Bronchial epithelial cell (primary cell): ENCODE measurements at regions not wholly inside any gene's neighbourhood (a gene's known extent, or its start where the extent isn't known, plus 50 kb on each side); places are given as distances from the start of the nearest gene placed in this dataset.

Experiments
- DNase-seq: peaks from one replicate; pipeline ENCODE4 v3.0.0-alpha.2; 2010; ENCODE audit warnings: low read depth
- FAIRE-seq: peaks from 2 replicates; lab custom pipeline; 2011; peaks lifted over from hg19 to GRCh38; lab: Jason Lieb, UNC
- H3K27me3 ChIP-seq: 2 replicates; pipeline ENCODE4 v1.5.1; 2011; ENCODE audit warnings: low read length; ENCODE audit not compliant: control insufficient read depth, insufficient read depth
- H3K36me3 ChIP-seq: 2 replicates; pipeline ENCODE4 v1.5.1; 2011; ENCODE audit warnings: low read length; ENCODE audit not compliant: control insufficient read depth, insufficient read depth
- H3K4me3 ChIP-seq: 2 replicates; pipeline ENCODE4 v1.5.1; 2011; ENCODE audit warnings: mild to moderate bottlenecking, low read depth, low read length, control low read depth
- TF ChIP-seq, protein P1 (sequence below): IDR thresholded peaks from 2 replicates; pipeline ENCODE4 v1.5.1; 2011; ENCODE audit warnings: mild to moderate bottlenecking, moderate library complexity, low read length, control low read depth, inconsistent platforms; ENCODE audit not compliant: insufficient read depth, severe bottlenecking

DNA sequence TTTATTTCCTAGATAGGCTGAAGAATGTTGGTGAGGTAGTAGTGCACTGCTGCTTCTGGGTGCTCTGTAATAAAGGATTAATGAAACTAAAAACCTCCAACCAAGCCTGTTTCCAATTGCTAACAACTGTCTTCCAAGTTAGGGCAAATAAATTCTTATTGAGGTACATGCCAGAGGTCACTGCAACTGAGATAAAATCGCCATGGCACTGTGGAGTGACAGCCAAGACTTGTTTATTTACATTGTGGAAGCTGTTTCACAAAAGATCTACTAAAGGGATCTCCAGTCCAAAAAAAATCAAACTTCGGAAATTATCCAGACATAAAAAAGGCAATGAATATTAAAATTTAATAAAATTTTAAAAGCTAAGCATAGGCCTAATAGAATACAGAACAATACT is 65.2 kb downstream of the HYCC1 start:
- no peaks in the 10 kb centered on the region for H3K27me3 ChIP-seq
- H3K36me3 ChIP-seq, result no peaks in the 10 kb centered on the region
- no peak for FAIRE-seq
- H3K4me3 ChIP-seq, result no peak overlapping the region
- DNase-seq, result no peak
- TF ChIP-seq, protein P1, sequence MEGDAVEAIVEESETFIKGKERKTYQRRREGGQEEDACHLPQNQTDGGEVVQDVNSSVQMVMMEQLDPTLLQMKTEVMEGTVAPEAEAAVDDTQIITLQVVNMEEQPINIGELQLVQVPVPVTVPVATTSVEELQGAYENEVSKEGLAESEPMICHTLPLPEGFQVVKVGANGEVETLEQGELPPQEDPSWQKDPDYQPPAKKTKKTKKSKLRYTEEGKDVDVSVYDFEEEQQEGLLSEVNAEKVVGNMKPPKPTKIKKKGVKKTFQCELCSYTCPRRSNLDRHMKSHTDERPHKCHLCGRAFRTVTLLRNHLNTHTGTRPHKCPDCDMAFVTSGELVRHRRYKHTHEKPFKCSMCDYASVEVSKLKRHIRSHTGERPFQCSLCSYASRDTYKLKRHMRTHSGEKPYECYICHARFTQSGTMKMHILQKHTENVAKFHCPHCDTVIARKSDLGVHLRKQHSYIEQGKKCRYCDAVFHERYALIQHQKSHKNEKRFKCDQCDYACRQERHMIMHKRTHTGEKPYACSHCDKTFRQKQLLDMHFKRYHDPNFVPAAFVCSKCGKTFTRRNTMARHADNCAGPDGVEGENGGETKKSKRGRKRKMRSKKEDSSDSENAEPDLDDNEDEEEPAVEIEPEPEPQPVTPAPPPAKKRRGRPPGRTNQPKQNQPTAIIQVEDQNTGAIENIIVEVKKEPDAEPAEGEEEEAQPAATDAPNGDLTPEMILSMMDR, result no peak

DNA sequence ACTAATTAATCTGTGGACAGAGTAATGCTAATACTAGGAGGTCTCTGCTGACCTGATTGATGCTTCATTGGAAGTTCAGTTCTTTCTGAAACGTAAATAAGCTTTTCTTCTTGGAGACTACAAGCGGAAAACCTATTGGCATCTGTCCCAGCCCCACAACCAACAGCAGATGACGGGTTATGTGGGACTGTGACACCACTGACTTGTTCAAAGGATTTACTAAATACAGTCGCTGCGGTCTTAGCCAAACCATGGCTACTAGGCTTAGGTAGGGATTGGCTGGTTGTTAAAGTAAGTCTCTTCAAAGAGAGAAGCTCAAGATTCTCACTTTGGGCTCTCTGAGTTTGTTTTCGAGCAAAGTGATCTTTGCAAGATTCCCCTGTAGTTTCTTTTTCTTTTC is 68.3 kb downstream of the HYCC1 start:
- FAIRE-seq (no peak), DNase-seq (no peak)
- no peaks in the 10 kb centered on the region for H3K27me3 ChIP-seq
- no peaks in the 10 kb centered on the region for H3K36me3 ChIP-seq
- TF ChIP-seq, protein P1, result no peak
- no peak overlapping the region for H3K4me3 ChIP-seq

DNA sequence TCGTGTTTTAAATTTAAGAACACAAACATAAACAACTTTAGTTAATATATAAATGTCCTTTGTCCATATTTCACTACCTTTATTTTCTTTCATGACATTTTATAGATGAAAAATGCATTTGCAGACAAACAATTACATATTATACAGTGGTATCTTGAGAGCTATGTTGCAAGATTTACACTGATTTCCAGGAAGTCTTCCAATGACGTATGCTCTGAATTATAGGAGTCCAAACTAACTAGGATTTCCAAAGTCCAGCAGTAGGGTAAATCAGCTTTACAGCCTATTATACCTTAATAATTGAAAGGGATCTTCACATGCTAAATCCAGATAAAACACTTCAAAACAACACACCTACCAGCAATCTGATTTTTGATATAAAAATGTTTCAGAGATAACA is 69.4 kb downstream of the HYCC1 start:
- H3K36me3 ChIP-seq, result no peaks in the 10 kb centered on the region
- DNase-seq (no peak), FAIRE-seq (no peak)
- no peaks in the 10 kb centered on the region for H3K27me3 ChIP-seq
- no peak overlapping the region for H3K4me3 ChIP-seq
- TF ChIP-seq, protein P1, result no peak

DNA sequence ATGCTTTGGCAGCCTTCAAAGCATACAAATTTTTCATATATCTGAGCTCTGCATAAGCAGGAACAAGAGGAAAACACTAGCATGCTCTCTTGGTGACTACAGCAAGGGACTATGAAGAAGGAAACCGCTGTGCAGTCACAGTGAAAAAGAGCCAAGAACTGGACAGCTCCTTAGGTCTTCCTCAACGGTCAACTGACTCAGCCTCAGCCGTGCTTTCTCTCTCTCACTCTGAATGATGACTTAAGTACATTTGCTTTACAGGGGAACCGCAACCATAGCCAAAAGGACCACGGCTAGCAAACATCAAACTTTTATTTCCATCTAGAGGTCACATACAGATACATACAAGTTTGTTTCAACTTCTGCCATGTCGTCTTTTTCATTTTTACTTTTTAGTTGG is 69.9 kb downstream of the HYCC1 start:
- FAIRE-seq (peak; percentile 79), DNase-seq (peak; percentile 17)
- Histone ChIP-seq H3K4me3 (no peak overlapping the region), H3K36me3 (no peaks in the 10 kb centered on the region), H3K27me3 (no peaks in the 10 kb centered on the region)
- TF ChIP-seq, protein P1, result no peak

DNA sequence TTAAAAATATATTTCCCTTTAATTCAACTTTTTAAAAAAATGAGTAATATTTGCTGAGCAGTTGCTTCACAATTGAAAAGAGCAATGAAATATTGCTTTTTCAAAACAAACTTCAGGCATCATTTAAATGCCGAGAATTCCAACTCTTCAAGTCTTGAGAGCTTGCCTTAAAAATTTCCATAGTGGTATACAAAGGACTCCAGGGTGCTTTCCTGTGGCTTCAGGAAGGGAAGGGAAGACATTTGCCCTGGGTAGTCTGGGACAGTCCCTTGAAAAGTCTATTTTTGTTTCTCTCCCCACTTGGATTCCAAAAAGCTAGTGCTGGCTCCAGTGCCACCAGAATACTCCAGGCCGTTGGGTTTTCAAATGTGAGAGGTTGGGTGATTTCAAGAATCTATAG is 71.7 kb downstream of the HYCC1 start:
- TF ChIP-seq, protein P1, result no peak
- DNase-seq (no peak), FAIRE-seq (no peak)
- Histone ChIP-seq H3K36me3 (no peaks in the 10 kb centered on the region), H3K27me3 (no peaks in the 10 kb centered on the region), H3K4me3 (no peak overlapping the region)

DNA sequence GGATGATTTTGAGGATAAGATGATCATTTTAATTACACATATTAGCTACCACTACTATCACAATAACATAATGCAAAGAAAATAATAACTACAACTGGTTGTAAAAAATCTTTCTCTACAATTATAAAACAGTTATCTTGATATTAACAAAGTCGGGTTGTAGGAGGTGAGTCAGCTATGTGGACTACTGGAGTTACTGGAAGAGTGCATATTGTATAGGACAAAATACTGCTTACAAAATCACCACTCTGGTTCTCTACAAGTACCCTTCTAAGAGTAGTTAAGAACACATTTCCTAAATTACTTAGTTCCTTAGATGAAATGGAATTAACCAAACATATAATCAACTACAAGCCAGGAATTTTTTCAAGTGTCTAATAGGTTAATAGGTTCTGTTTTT is 74.1 kb downstream of the HYCC1 start:
- no peak for DNase-seq
- Histone ChIP-seq H3K4me3 (no peak overlapping the region), H3K36me3 (no peaks in the 10 kb centered on the region), H3K27me3 (no peaks in the 10 kb centered on the region)
- TF ChIP-seq, protein P1, result no peak
- FAIRE-seq, result no peak
